GM18861 (cell line): ENCODE measurements at regions not wholly inside any gene's neighbourhood (a gene's known extent, or its start where the extent isn't known, plus 50 kb on each side); places are given as distances from the start of the nearest gene placed in this dataset.

ENCODE experiments used
- ATAC-seq: cut with Tn5 transposase; IDR thresholded peaks from one replicate; pipeline ENCODE4 v1.9.1; 2021; ENCODE audit not compliant: unreplicated experiment

DNA sequence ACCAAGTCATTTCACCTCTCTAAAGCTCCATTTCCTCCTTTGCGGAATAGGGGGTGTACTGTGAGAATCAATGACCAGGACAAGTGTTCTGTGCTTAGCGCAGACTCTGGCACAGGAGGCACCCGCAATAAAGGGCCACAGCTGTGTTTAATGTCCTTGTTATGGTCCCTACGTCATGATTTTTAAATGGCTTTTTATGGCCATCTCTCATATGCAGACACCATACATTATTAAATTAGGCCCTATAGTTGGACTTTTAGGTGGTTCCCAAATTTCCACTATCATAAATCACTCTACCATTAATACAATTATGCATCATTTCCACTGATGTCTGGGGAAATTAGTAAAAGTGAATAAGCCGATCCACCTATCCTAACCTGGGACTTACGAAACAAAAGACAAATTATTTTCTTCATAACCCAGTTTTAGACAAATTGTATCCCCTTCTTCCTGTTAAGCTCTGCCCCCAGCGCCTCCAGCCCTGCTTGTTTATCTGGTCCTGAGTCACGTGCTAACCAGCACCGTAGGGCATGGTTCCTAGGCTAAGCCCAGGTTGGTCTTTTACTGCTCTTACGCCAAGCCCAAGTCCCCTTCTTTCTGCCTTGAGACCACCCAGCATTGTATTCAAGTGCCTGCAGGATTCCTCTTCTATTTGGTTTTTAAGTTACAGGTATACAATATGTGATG lies 278.3 kb downstream of the SHQ1 start:
- no peak for ATAC-seq

DNA sequence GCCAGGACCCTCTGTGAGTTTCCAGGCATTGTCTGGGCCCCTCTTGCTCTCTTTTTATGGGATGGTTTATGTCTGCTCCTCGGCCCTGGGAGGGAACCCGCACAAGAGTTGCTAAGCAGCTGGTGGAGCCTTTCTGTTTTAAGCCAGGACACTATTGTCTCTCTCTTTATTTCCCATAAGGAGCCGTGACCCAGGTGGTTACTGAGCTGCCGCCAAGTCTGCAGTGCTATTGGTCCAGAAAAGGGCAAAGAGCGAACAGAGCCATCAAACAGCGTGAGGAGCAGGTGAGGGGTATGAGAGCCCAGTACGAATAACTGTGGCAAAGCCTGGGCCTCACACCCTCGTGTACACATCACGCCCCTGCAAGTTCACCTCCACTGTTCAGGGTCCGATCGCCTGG lies 280.2 kb downstream of the SHQ1 start:
- no peak for ATAC-seq

DNA sequence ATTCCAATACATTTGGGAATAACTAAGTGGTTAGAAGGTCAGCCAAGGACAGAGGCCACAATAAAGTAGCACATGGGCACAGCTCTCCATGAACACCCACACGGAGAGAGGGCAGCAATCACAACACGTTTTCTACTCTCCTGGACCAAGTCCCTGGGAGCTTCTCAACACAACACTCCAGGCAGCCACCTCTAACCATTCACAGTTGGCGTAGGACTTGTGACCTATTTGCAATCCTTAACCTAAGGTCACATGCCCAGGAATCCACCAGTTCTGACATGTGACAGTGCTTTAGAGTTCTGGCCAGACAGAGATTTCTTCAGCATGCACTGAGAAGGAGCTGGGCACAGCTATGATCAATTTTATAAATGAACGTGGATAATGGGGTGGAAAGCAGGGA lies 280.8 kb downstream of the SHQ1 start:
- no peak for ATAC-seq

DNA sequence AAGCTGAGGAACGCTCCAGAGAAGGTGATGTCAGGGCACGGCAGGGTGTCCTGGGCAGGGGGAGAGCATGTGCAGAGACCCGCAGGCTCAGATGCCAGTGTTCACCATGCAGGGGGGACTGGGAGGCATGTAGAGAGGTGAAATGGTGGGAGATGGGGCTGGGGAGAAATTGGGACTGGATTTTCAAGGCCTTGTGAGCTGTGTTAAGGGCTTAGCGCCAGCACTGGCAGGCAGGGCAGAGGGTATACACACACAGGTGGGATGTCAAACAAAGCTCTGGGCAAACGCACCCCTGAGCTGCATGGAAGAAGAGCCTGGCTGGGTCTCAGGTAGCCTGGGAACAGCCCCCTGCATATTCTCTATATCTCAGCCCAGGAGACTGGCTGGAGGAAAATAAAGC lies 282.7 kb downstream of the SHQ1 start:
- ATAC-seq: no peak

DNA sequence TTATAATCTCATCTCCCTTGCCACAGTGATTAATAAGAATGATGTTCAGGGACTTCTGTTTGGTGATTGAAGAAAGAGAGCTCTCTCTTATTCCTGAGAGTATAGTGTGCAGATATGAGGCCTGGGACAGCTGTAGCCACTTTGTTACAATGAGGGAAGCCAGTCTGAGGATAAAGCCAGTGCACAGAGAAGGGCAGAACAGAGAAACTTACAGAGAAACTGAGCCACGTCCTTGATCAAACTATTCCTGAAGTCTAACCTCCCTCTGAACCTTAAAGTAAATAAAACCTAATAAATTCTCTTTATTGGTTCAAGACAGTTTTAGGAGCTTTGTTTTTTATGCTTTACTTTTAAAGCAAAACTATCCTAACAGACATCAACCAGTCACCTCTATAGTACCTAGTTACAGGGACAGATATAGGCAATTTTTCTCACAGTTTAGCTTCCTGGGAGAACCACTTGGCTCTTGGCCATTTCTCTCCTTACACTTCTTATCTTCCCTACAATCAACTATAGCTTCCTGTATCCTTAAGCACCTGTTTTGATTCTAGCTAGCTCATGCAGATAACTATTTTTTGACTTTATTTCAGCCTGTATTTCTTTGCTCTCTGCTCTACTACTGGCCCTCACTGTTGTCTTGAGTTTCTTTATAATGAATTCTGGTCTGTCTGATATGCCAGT lies 284.4 kb downstream of the SHQ1 start:
- ATAC-seq: no peak

DNA sequence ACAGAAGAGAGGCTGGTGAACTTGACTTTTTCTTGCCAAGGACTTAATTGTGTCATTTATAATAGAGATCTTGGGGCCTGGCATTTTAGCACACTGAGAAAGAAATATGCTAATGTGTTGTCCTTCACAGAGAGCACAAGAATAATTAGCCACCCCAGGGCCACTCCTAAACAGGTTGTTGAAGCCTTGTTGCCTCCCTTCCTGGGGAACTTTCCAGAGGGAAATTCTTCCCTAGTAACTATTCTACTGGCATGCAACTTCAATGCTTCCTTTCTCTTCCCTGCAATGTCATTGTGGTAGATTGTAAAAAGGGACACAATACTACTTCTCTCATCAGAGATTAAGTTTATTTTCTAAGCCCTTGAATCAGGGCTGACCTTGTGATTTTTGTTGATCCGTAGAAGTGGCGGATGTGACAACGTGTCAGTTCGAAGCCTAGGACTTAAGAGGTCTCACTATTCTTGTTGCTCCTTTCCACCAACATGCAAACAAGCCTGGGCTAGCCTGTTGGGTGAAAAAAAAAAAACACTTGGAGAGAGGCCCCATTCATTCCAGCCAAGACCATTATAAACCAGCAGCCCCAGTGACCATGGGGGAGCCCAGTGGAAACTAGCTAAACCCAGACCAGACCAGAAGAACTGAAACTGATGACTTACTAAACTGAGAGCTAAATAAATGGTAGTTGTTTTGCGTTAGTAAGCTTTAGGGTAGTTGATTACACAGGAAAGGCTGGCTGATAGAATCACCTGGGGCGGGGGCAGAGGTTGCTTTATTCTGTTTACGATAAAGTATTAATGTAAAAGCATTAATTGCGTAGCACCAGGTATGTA lies 287.2 kb downstream of the SHQ1 start:
- ATAC-seq: no peak

DNA sequence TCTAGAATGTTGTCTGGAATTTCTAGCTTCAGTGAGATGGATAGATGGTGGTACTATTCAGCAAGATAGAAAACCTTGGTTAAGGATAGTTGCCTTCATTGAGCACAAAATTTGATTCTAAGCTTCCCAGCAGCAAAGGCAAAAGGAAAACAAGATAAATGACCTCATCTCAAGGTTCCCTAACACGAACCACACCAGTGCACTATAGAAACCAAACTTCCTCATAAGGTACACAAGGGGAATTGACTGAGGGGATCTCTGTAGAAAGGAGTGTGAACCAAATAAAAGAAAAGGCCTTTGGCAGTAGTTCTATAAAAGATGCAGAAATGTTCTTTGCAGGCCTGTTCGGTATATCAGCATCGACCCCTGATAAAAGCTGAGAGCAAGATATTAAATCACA lies 288.9 kb downstream of the SHQ1 start:
- ATAC-seq: no peak

DNA sequence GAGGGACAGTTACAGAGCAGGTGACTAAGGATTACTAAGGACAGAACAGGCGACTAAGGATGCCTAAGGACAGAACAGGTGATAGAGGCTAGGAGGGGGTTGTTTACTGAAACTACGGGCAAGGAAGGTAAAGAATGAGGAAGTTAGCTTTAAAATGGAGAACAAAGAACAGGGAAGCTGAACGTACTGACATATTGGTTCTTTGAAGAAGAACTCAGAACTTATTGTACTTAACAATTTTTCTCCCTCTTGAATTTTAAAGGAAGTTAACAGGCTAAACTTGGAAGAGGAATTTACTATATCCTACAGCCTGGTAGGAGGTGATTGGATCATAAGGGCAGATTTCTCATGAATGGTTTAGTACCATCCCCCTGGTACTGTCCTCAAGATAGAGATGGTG lies 290.2 kb downstream of the SHQ1 start:
- no peak for ATAC-seq

DNA sequence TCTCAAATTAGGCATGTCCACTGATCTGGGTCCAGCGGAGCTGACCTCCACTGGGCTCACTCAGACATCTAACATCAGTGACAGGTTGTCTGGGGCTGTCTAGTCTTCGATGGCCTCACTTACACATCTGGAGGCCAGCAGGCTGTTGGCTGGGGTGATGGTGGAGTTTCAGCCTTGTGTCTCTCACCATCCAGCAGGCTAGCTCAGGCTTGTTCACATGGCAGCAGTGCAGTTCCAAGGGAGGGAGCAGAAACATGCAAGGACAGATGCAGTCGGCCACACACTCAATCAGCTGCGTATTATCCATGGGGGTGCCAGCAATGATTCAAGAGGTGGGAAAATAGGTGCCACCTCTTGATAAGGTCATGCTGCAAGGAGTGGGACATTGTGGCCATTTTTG lies 292.5 kb downstream of the SHQ1 start:
- no peak for ATAC-seq

DNA sequence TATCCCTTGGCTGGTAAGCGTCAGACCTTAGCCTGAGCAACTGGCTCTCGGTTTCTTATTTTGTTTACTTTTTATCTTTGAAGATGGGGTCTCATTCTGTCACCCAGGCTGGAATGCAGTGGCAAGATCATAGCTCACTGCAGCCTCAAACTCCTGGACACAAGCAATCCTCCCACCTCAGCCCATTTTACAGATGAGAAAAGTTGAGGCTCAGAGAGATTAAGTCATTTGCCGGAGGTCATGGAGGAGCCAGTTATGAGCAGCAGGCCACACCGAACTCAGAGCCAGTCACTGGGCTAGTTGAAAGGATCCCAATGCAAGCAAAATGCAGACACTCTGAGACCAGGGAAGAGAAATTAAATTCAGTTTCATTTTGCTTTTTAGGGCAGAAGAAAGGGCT lies 293.6 kb downstream of the SHQ1 start:
- no peak for ATAC-seq

DNA sequence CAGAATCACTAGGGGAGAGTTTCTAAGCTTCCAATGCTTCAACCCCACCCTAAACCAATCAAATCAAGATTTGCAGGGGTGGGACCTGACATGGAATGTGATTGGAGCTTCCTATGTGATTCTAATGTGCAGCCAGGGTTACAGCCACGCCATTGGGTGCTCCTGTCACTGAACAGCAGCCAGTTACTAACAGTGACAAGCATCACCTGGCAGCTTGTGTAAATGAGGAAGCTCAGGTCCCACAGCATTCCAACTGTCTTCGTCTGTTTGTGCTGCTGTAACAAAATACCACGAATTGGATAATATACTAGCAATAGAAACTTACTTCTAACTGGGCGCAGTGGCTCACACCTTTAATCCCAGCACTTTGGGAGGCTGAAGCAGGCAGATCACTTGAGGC lies 294.9 kb downstream of the SHQ1 start:
- ATAC-seq: no peak

DNA sequence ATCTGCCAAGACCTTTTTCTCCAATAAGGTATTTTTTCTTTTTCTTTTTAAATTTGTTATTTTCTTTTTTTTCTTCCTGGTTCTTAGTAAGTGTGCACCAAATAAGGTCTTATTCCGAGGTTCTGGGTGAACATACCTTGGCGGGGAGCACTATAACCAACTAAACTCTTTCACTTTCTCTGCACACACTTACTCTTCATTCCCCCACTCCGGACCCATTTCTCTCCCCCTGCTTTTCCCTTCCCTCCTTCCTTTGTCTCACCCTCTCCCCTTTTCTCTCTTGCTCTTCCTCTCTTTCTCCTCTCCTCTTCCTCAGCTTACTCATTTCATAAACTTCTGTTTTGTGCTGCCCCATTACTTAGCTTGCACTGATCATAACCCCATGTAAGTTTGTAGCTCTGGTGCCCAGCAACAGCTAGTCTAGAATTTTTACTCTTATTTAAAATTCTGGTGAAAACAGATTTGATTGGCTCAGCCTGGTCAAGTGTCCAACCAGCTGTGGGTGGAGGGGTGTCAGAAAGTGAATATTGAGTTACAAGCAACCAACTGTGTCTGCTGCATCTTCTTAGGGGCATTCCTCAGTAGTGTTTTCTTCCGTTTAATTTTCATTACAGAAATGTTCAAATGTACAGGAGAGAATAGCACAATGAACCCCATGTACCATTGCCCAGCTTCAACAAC lies 297.5 kb downstream of the SHQ1 start:
- no peak for ATAC-seq

DNA sequence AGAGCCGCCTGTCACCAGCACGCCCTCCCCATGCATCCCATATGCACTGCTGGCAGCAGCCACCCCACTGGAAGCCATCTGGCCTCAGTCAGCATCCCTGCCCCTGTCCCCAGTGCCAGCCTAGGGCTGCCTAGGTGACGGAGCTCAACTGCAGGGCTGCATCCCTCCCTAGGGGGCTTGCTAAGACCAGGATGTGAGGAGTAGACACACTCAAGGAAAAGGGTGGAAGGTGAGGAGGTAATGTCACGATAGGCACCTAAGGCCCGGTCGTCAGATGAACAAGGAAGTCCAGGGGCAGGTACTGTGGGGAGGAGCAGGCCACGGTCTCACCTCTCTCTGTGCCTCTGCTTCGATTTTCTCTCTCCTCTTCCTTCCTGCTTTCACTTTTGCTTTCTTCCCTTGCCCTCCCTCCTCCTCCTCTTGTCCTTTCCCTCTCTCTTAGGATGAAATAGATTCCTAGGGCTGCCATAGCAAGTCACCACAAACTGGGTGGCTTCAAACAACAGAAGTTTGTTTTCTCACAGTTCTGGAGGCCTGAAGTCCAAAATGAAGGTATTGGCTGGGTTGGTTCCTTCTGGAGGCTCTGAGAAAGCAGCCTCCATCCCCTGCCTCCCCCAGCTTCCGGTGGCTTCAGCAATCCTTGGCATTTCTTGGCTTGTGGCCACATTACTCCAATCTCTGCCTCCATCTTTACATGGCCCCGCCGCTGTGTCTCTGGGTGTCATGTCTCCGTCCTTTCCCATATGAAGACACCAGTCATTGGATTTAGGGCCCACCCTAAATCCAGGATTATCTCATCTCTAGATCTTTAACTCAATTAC lies 298.3 kb downstream of the SHQ1 start:
- no peak for ATAC-seq

DNA sequence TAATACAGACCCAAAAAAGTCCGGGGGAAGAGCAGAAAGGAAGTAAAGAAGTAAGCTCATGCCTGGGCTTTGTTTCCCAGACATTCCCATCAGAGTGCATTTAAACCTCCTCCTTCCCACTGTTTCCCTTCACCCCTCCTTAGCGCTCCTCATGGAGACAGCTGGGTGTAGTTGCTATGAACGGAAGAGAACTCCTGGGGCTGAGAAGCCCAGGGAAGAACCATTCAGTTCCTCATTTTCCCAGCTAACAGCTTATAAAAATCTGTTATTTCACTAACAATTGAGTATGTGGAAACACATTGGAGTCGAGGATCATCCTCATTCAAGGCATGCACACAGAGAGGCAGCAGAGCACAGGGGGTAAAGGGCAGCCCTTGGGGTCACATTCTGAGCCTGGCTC lies 299.3 kb downstream of the SHQ1 start:
- no peak for ATAC-seq

DNA sequence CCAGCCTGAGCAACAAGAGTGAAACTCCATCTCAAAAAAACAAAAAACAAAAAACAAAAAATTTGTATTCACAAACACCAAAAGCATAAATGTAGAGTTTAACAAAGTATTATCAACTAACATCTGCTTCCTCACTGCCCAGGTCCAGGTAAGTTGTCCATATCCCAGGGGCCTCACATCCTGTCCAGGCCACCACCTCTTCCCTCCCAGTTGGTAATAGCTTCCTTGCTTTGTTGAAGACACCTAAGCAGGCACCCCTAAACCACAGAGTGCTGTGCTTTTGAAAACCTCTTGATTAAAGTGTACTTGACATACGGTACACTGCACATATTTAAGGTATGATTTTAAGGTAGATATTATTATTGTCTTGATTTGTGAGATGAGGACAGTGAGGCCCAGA lies 299.8 kb downstream of the SHQ1 start:
- ATAC-seq: no peak

DNA sequence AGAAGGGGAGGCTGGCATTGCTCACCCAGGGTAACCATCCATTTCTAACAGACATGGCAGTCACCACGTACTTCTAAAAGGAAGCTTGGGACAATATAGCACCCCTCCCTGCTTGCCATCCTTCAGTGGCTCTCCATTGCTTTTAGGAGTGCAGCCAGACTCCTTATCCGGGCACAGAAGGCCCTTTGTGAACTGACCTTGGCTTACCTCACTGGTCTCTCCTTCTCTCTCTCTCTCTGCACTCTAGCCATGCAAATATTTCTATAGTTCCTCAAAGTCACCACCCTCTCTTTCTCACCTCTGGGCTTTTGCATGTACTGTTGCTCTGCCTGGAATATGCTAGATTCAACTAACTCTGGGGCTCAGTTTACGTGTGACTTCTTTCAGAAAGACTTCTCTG lies 301.1 kb downstream of the SHQ1 start:
- no peak for ATAC-seq

DNA sequence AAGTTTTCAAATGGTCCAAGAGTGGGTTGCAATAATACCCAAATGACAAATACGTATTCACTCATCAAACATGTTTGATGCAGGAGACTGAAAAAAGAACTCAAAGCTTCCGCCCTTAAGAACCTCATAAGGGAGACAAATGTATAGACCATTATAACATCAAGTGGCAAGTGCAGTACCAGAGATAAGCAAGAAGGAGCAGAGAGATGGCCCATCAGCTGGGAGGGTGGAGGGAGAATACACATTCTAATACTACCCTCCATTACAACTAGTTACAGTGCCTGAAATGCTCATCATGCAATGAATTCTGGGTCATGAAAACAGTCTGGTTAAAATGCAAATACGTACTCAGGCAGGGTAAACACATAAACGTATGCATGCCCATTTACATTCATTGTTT lies 304.0 kb downstream of the SHQ1 start:
- no peak for ATAC-seq

DNA sequence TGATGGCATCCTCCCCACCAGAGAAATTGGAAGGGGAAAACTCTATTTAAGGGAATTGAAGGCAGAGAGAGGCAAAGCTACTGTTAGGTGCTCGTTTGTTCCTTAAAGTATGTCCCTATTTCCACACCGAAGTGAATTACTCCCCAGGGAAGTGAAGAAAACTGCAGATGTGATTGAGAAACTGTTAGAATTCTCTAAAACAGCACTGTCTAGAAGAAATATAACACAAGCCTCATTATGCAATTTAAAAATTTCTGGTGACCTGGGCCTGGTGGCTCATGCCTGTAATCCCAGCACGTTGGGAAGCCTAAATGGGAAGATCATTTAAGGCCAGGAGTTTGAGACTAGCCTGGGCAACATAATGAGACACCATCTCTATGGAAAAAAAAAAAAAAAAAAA lies 305.0 kb downstream of the SHQ1 start:
- no peak for ATAC-seq

DNA sequence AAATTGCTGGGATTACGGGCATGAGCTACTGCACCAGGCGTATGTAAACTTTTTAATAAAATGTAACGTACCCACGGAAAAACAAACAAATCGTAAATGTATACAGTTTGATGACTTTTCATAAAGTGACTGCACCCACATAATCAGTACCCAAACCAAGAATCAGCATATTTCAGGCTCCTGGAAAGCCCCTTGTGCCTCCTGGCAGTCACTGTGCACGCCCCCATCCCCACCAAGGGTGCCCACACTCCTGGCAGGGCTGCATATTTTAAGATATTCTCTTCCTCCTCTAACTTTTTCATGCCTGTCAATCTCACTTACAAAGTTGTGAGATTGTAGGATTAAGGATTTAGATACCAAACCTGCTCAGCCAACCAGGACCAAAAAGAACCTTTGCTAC lies 305.5 kb downstream of the SHQ1 start:
- no peak for ATAC-seq

DNA sequence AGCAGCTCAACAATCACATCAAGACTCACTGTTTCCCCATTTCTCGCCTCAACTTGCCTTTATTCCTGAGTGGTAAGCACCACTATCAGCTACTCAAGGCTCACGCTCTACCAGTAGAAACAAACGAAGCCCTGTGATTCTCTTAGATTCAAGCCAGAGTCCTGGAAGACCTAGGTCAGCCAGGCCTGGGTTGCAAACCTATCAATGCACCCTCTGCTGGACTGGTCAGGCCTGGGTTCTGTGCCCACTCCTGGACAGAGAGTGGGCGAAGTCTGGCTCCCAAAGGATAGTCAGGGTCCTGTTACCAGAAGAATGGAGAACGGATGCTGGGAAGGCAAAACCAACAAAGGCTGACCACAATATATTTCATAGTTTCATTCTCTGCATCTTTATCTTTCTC lies 308.4 kb downstream of the SHQ1 start:
- ATAC-seq: no peak
